Cardiac muscle cell (in vitro differentiated cells and primary cell): ENCODE measurements at regions not wholly inside any gene's neighbourhood (a gene's known extent, or its start where the extent isn't known, plus 50 kb on each side); places are given as distances from the start of the nearest gene placed in this dataset.

Experiments
- DNase-seq, 2 donors: peaks; one replicate each; pipeline versions ENCODE4 v3.0.0 to v3.0.0-alpha.2; 2010 to 2017; ENCODE audit warnings: low read depth in 1 of 2, low spot score in 1 of 2
- H3K27ac ChIP-seq: fragments of 200-600 bp; sonication (generic); 2 replicates; pipeline ENCODE4 v1.5.1; 2016
- H3K27me3 ChIP-seq: fragments of 200-600 bp; sonication (generic); 2 replicates; pipeline ENCODE4 v1.6.0; 2016; ENCODE audit warnings: control low read depth
- H3K36me3 ChIP-seq: fragments of 200-600 bp; sonication (generic); 2 replicates; pipeline ENCODE4 v1.5.1; 2016; ENCODE audit warnings: control low read depth
- H3K4me1 ChIP-seq: fragments of 200-600 bp; sonication (generic); 2 replicates; pipeline ENCODE4 v1.8.1; 2017; ENCODE audit warnings: low read depth, mild to moderate bottlenecking, mixed run types
- H3K4me3 ChIP-seq: fragments of 200-600 bp; sonication (generic); 2 replicates; pipeline ENCODE4 v1.5.1; 2016; ENCODE audit warnings: mild to moderate bottlenecking
- H3K9me3 ChIP-seq: fragments of 200-600 bp; sonication (generic); 2 replicates; pipeline ENCODE4 v1.5.1; 2017; ENCODE audit warnings: low read depth, mild to moderate bottlenecking, control low read depth
- CTCF ChIP-seq: IDR thresholded peaks from 2 replicates; pipeline ENCODE4 v1.5.1; 2012; ENCODE audit warnings: low read depth, mild to moderate bottlenecking, low read length

- no peaks in the 10 kb centered on the region for H3K27me3 ChIP-seq
- no peaks in the 10 kb centered on the region for H3K36me3 ChIP-seq
- no peak overlapping the region for H3K4me3 ChIP-seq
- H3K9me3 ChIP-seq = no peaks in the 10 kb centered on the region
- no peak for DNase-seq
- H3K4me1 ChIP-seq = no peaks in the 10 kb centered on the region
- TF ChIP-seq CTCF = no peak
- no peak overlapping the region for H3K27ac ChIP-seq
Observed at GRCh38 chr10:128884033-128884425, 583.0 kb upstream of the MGMT start.

GRCh38 chr10:128884496-128885072, 582.5 kb upstream of the MGMT start:
- DNase-seq = no peak
- H3K27ac ChIP-seq = no peak overlapping the region
- no peak overlapping the region for H3K4me3 ChIP-seq
- H3K27me3 ChIP-seq = no peaks in the 10 kb centered on the region
- H3K9me3 ChIP-seq = no peaks in the 10 kb centered on the region
- H3K4me1 ChIP-seq = no peaks in the 10 kb centered on the region
- H3K36me3 ChIP-seq = no peaks in the 10 kb centered on the region
- TF ChIP-seq CTCF = no peak

GRCh38 chr10:128885573-128886555, 581.2 kb upstream of the MGMT start:
- no peak for TF ChIP-seq CTCF
- no peaks in the 10 kb centered on the region for H3K9me3 ChIP-seq
- no peak overlapping the region for H3K4me3 ChIP-seq
- no peaks in the 10 kb centered on the region for H3K4me1 ChIP-seq
- H3K27me3 ChIP-seq = no peaks in the 10 kb centered on the region
- H3K27ac ChIP-seq = no peak overlapping the region
- no peak for DNase-seq
- H3K36me3 ChIP-seq = no peaks in the 10 kb centered on the region

GRCh38 chr10:128887856-128888255, 579.2 kb upstream of the MGMT start:
- no peak for TF ChIP-seq CTCF
- no peak overlapping the region for H3K27ac ChIP-seq
- no peaks in the 10 kb centered on the region for H3K27me3 ChIP-seq
- DNase-seq = no peak
- H3K4me1 ChIP-seq = no peaks in the 10 kb centered on the region
- H3K9me3 ChIP-seq = no peaks in the 10 kb centered on the region
- no peak overlapping the region for H3K4me3 ChIP-seq
- no peaks in the 10 kb centered on the region for H3K36me3 ChIP-seq

- Histone ChIP-seq H3K4me1 (no peaks in the 10 kb centered on the region), H3K36me3 (no peaks in the 10 kb centered on the region), H3K9me3 (no peaks in the 10 kb centered on the region), H3K27ac (no peak overlapping the region), H3K4me3 (no peak overlapping the region), H3K27me3 (no peaks in the 10 kb centered on the region)
- no peak for TF ChIP-seq CTCF
- DNase-seq = no peak
Observed at GRCh38 chr10:128892005-128892404, 575.0 kb upstream of the MGMT start.
